GM12878 (cell line): ENCODE measurements at regions not wholly inside any gene's neighbourhood (a gene's known extent, or its start where the extent isn't known, plus 50 kb on each side); places are given as distances from the start of the nearest gene placed in this dataset.

Experiments used
- ATAC-seq: fragments of 200-7000 bp; cut with Tn5 transposase; 3 replicates; pipeline ENCODE4 v1.9.1; 2020; ENCODE audit warnings: mild to moderate bottlenecking, moderate library complexity
- BruUV-seq: library from RNA; stranded (reverse); fragments of 400-500 nt; replicated peaks from 2 replicates; lab custom pipeline; 2021; lab: Mats Ljungman, UMichigan
- CTCF ChIA-PET: fragments of 300-600 bp; sonication (Branson Sonifier 250); formaldehyde crosslinking; extraction: SDS; loops from one replicate; lab custom pipeline; 2021; ENCODE audit warnings: inconsistent platforms; lab: Yijun Ruan, JAX
- POLR2A ChIA-PET: fragments of 350-600 bp; formaldehyde crosslinking; extraction: SDS; loops from one replicate; lab custom pipeline; 2021; ENCODE audit warnings: inconsistent platforms; lab: Charles Lee
- RAD21 ChIA-PET: fragments of 300-600 bp; sonication (Branson Sonifier 250); formaldehyde crosslinking; loops from one replicate; lab custom pipeline; 2023; ENCODE audit warnings: antibody characterized with exemption; ENCODE audit not compliant: unreplicated experiment; lab: Charles Lee
- SMC1A ChIA-PET: fragments of 300-600 bp; sonication (Branson Sonifier 250); formaldehyde crosslinking; loops from one replicate; lab custom pipeline; 2023; ENCODE audit not compliant: unreplicated experiment, uncharacterized antibody; lab: Charles Lee
- DNase-seq: peaks from one replicate; pipeline ENCODE4 v3.0.0-alpha.2; 2011; ENCODE audit warnings: low read depth, low spot score
- FAIRE-seq: peaks from 3 replicates; lab custom pipeline; 2011; peaks lifted over from hg19 to GRCh38; lab: Jason Lieb, UNC
- H2AFZ ChIP-seq: 2 replicates; pipeline ENCODE4 v1.6.0; 2011; ENCODE audit warnings: low read depth, low read length, control low read depth; ENCODE audit not compliant: control insufficient read depth
- H3K27ac ChIP-seq: 2 replicates; pipeline ENCODE4 v1.5.1; 2011; ENCODE audit warnings: control low read depth; ENCODE audit not compliant: control insufficient read depth, insufficient read depth
- H3K27me3 ChIP-seq, 2 experiments: replicated peaks in 1 of 2; 2 replicates each; pipeline versions ENCODE4 v1.6.0 to v1.6.1; 2011; ENCODE audit warnings: low read length in 1 of 2; ENCODE audit not compliant: control insufficient read depth in 2 of 2, insufficient read depth in 2 of 2
- H3K36me3 ChIP-seq, 2 experiments: 2 replicates each; pipeline ENCODE4 v1.5.1; 2011; ENCODE audit warnings: low read length in 1 of 2; ENCODE audit not compliant: control insufficient read depth in 2 of 2, insufficient read depth in 2 of 2
- H3K4me1 ChIP-seq: 2 replicates; pipeline ENCODE4 v1.6.1; 2011; ENCODE audit warnings: mild to moderate bottlenecking, low read length, moderate library complexity, mixed read lengths; ENCODE audit not compliant: control insufficient read depth, insufficient read depth
- H3K4me2 ChIP-seq: 2 replicates; pipeline ENCODE4 v1.6.0; 2011; ENCODE audit warnings: control low read depth; ENCODE audit not compliant: control insufficient read depth, insufficient read depth
- H3K4me3 ChIP-seq: fragments of 200-600 bp; sonication (generic); 2 replicates; pipeline ENCODE4 v1.5.1; 2016
- H3K79me2 ChIP-seq: 2 replicates; pipeline ENCODE4 v1.6.0; 2011; ENCODE audit warnings: low read length; ENCODE audit not compliant: control insufficient read depth, insufficient read depth
- H3K9ac ChIP-seq: 2 replicates; pipeline ENCODE4 v1.8.0; 2011; ENCODE audit warnings: low read length, control low read depth, mixed read lengths; ENCODE audit not compliant: control insufficient read depth, insufficient read depth
- H3K9me3 ChIP-seq: replicated peaks from 3 replicates; pipeline ENCODE4 v1.5.1; 2011; ENCODE audit warnings: mild to moderate bottlenecking, low read length; ENCODE audit not compliant: control insufficient read depth, insufficient read depth
- H4K20me1 ChIP-seq: 2 replicates; pipeline ENCODE4 v1.6.0; 2011; ENCODE audit not compliant: control insufficient read depth, insufficient read depth
- ATF3 ChIP-seq: IDR thresholded peaks from 2 replicates; pipeline ENCODE4 v1.6.1; 2011; ENCODE audit warnings: low read depth, mild to moderate bottlenecking, low read length, moderate library complexity, borderline replicate concordance; ENCODE audit errors: extremely low read depth
- CHD2 ChIP-seq: IDR thresholded peaks from 2 replicates; pipeline ENCODE4 v1.6.1; 2011; ENCODE audit warnings: low read depth, low read length, improper control_type of control experiment, borderline replicate concordance
- EP300 ChIP-seq, 2 experiments: fragments of 150-350 bp in 1 of 2; IDR thresholded peaks; 2 replicates each; pipeline ENCODE4 v1.6.1; 2011 to 2012; ENCODE audit warnings: low read depth in 2 of 2, low read length in 2 of 2, borderline replicate concordance in 1 of 2, improper control_type of control experiment in 1 of 2, inconsistent platforms in 1 of 2; ENCODE audit not compliant: control insufficient read depth in 1 of 2
- LARP7 ChIP-seq: fragments of 450-650 bp; IDR thresholded peaks from 2 replicates; pipeline ENCODE4 v1.6.1; 2017; ENCODE audit warnings: mild to moderate bottlenecking
- NFIC ChIP-seq: IDR thresholded peaks from 2 replicates; pipeline ENCODE4 v1.6.1; 2012; ENCODE audit warnings: low read depth, mild to moderate bottlenecking, inconsistent platforms, low read length, moderate library complexity
- NRF1 ChIP-seq: conservative IDR thresholded peaks from 2 replicates; pipeline ENCODE4 v1.6.1; 2011; ENCODE audit warnings: mild to moderate bottlenecking, low read depth, low read length, improper control_type of control experiment
- PKNOX1 ChIP-seq: fragments of 450-650 bp; IDR thresholded peaks from 2 replicates; pipeline ENCODE4 v1.6.1; 2016; ENCODE audit warnings: mild to moderate bottlenecking
- POU2F2 ChIP-seq: IDR thresholded peaks from 3 replicates; pipeline ENCODE4 v1.6.1; 2011; ENCODE audit warnings: low read depth, mild to moderate bottlenecking, low read length, borderline replicate concordance
- SIN3A ChIP-seq: IDR thresholded peaks from 2 replicates; pipeline ENCODE4 v1.6.1; 2012; ENCODE audit warnings: low read depth, low read length, improper control_type of control experiment
- STAT1 ChIP-seq: fragments of 450-650 bp; conservative IDR thresholded peaks from 2 replicates; pipeline ENCODE4 v1.6.1; 2014; ENCODE audit warnings: antibody characterized with exemption, mild to moderate bottlenecking
- SUZ12 ChIP-seq: fragments of 200-600 bp; sonication (generic); IDR thresholded peaks from one replicate; pipeline ENCODE4 v1.6.1; 2018; ENCODE audit warnings: antibody characterized with exemption, mild to moderate bottlenecking; ENCODE audit not compliant: unreplicated experiment
- TCF3 ChIP-seq: IDR thresholded peaks from 2 replicates; pipeline ENCODE4 v1.6.1; 2012; ENCODE audit warnings: low read depth, mild to moderate bottlenecking, low read length, borderline replicate concordance; ENCODE audit not compliant: insufficient read depth
- TCF7 ChIP-seq: IDR thresholded peaks from 2 replicates; pipeline ENCODE4 v1.6.1; 2014; ENCODE audit warnings: antibody characterized with exemption, borderline replicate concordance
- USF1 ChIP-seq: IDR thresholded peaks from 2 replicates; pipeline ENCODE4 v1.6.1; 2011; ENCODE audit warnings: borderline replicate concordance, low read depth, mild to moderate bottlenecking, moderate library complexity, mixed read lengths, low read length; ENCODE audit not compliant: insufficient read depth; ENCODE audit errors: extremely low read length
- YBX1 ChIP-seq: fragments of 450-650 bp; IDR thresholded peaks from 2 replicates; pipeline ENCODE4 v1.6.1; 2016; ENCODE audit warnings: antibody characterized with exemption
- ZNF274 ChIP-seq: IDR thresholded peaks from one replicate; pipeline ENCODE4 v1.8.0; 2011; ENCODE audit not compliant: insufficient read length, insufficient read depth
- ZZZ3 ChIP-seq: IDR thresholded peaks from 2 replicates; pipeline ENCODE4 v1.6.1; 2011; ENCODE audit warnings: low read depth; ENCODE audit not compliant: control insufficient read depth, insufficient read length
- WGBS: methylation state at CpG from one replicate; pipeline ENCODE4 v1.1.6; 2016; ENCODE audit warnings: low lambda C conversion rate; ENCODE audit not compliant: insufficient replicate concordance, insufficient coverage; ENCODE audit errors: missing lambda C conversion rate; 5-methylcytosine and 5-hydroxymethylcytosine counted together
- in situ Hi-C: fragments of 300-500 bp; cut with MboI; formaldehyde crosslinking; loops from 9 replicates; pipeline ENCODE4 v1.14.3; 2018; ENCODE audit warnings: mixed read lengths
- intact Hi-C: fragments of 100-400 bp; cut with micrococcal nuclease; formaldehyde crosslinking; loops from one replicate; pipeline ENCODE4 v1.14.2; 2022; ENCODE audit not compliant: unreplicated experiment

- Histone ChIP-seq H3K36me3 (no peaks in the 10 kb centered on the region), H3K79me2 (no peaks in the 10 kb centered on the region), H3K9me3 (no peaks in the 10 kb centered on the region), H3K9ac (no peak overlapping the region), H3K27me3 (no peaks in the 10 kb centered on the region), H3K4me3 (no peak overlapping the region), H3K27ac (no peak overlapping the region), H4K20me1 (no peaks in the 10 kb centered on the region), H3K4me1 (no peaks in the 10 kb centered on the region), H3K4me2 (no peak overlapping the region), H2AFZ (no peak overlapping the region)
- ATAC-seq (no peak), DNase-seq (no peak), FAIRE-seq (no peak)
- RAD21 ChIA-PET: no interaction called here
- TF ChIP-seq TCF3 (no peak), NFIC (no peak), STAT1 (no peak), EP300 (IDR thresholded peaks at IDR 0.05; ENCODE audit: borderline replicate concordance in 1 of 2, control insufficient read depth in 1 of 2, low read depth in 2 of 2, low read length in 2 of 2) (no peak), CHD2 (no peak), ZNF274 (no peak), LARP7 (no peak), TCF7 (no peak), NRF1 (no peak), POU2F2 (no peak), ZZZ3 (no peak), SIN3A (no peak), SUZ12 (no peak), YBX1 (no peak), ATF3 (no peak), USF1 (no peak), PKNOX1 (no peak)
- 62% methylated on average over 11 of the region's 11 CpGs for WGBS
- SMC1A ChIA-PET: no interaction called here
- no TSS peak for BruUV-seq
- CTCF ChIA-PET: no interaction called here
- intact Hi-C loops (no loop called here), in situ Hi-C loops (no loop called here)
- POLR2A ChIA-PET: no interaction called here
Measured at GRCh38 chr12:115002434-115002833, 318.5 kb upstream of the TBX3 start.
